ENCODE measurements at regions not wholly inside any gene's neighbourhood (a gene's known extent, or its start where the extent isn't known, plus 50 kb on each side); places are given as distances from the start of the nearest gene placed in this dataset.

GRCh38 chr9:14961372-14962068 is 51.3 kb upstream of the FREM1 start:
- no peak overlapping the region for H2BK12ac ChIP-seq (ENCODE audit: low read depth, low read length)
- no peak overlapping the region for H3K56ac ChIP-seq (replicated peaks; ENCODE audit: insufficient read length, low read depth, low read length)
- H3K14ac ChIP-seq (ENCODE audit: insufficient read length), result no peak overlapping the region
- H3K4me1 ChIP-seq (replicated peaks in 1 of 4; ENCODE audit: control insufficient read depth in 3 of 4, insufficient read depth in 4 of 4, low read length in 3 of 4), result no peaks in the 10 kb centered on the region; a peak in 1 of 7 replicates
- no peaks in the 10 kb centered on the region for H3K79me1 ChIP-seq (ENCODE audit: low read depth, low read length)
- no peak overlapping the region for H3K4me3 ChIP-seq (ENCODE audit: extremely low read depth in 1 of 4, insufficient read depth in 2 of 4, low read depth in 3 of 4, low read length in 4 of 4)
- H2BK5ac ChIP-seq (ENCODE audit: low read depth, low read length), result no peak overlapping the region
- H3K27me3 ChIP-seq (replicated peaks in 1 of 4; ENCODE audit: control insufficient read depth in 3 of 4, extremely low read depth in 1 of 4, insufficient read depth in 3 of 4, low read length in 3 of 4), result no peaks in the 10 kb centered on the region
- no peak overlapping the region for H2AFZ ChIP-seq (ENCODE audit: low read length)
- H2BK15ac ChIP-seq (ENCODE audit: low read length), result no peak overlapping the region
- H3K36me3 ChIP-seq (ENCODE audit: control insufficient read depth in 2 of 4, insufficient read depth in 4 of 4, low read length in 3 of 4), result no peaks in the 10 kb centered on the region
- no peaks in the 10 kb centered on the region for H4K20me1 ChIP-seq (replicated peaks in 1 of 2; ENCODE audit: control insufficient read depth in 1 of 2, insufficient read depth in 2 of 2, low read length in 2 of 2)
- H2BK120ac ChIP-seq (replicated peaks; ENCODE audit: low read depth, low read length), result no peak overlapping the region
- H3K9me3 ChIP-seq (ENCODE audit: insufficient read depth in 2 of 2, low read depth in 1 of 2, low read length in 1 of 2), result no peaks in the 10 kb centered on the region
- no peak overlapping the region for H3K9ac ChIP-seq (replicated peaks in 1 of 4; ENCODE audit: extremely low read depth in 1 of 4, low read depth in 3 of 4, low read length in 3 of 4)
- no peak for FAIRE-seq
- no peaks in the 10 kb centered on the region for H3K79me2 ChIP-seq (ENCODE audit: control insufficient read depth in 1 of 2, insufficient read depth in 2 of 2, low read length in 2 of 2)
- no peak overlapping the region for H4K5ac ChIP-seq (ENCODE audit: insufficient read length, low read depth, low read length)
- WGBS, 2 experiments (ENCODE audit: extremely low coverage in 1 of 2, insufficient coverage in 1 of 2, insufficient read length in 1 of 2, insufficient replicate concordance in 2 of 2, low coverage in 1 of 2, low lambda C conversion rate in 2 of 2, missing lambda C conversion rate in 1 of 2), result 88% methylated on average over 6 of the region's 6 CpGs; no CpG with 5 or more reads in 1 of the 2 experiments
- H2BK20ac ChIP-seq (ENCODE audit: low read length), result no peak overlapping the region
- ChIA-PET CTCF (ENCODE audit: partially characterized antibody) (no interaction called here), POLR2A (ENCODE audit: partially characterized antibody) (no interaction called here)
- DNase-seq (ENCODE audit: low read depth in 1 of 2, low spot score in 2 of 2), result no peak
- H3K23ac ChIP-seq (ENCODE audit: insufficient read length), result no peak overlapping the region
- H3K18ac ChIP-seq (ENCODE audit: extremely low read depth, low read length), result no peak overlapping the region
- H4K91ac ChIP-seq (replicated peaks; ENCODE audit: insufficient read length, low read length), result no peak overlapping the region
- H2AK5ac ChIP-seq (ENCODE audit: low read depth, low read length), result no peak overlapping the region
- no peak overlapping the region for H4K8ac ChIP-seq (ENCODE audit: extremely low read depth, insufficient read depth, low read length)
- no peak overlapping the region for H3K4me2 ChIP-seq (ENCODE audit: insufficient read depth in 1 of 2, low read depth in 2 of 2, low read length in 2 of 2)
- no peak overlapping the region for H3K4ac ChIP-seq (replicated peaks; ENCODE audit: insufficient read length, low read depth, low read length)
- H3K23me2 ChIP-seq (ENCODE audit: low read depth, low read length), result peaks cover 2% of the 10 kb centered on the region; the same call in 1 of the 2 replicates
- H3K27ac ChIP-seq (ENCODE audit: low read depth, low read length), result no peak overlapping the region
- no peak for TF ChIP-seq GABPA (IDR thresholded peaks at IDR 0.05; ENCODE audit: borderline replicate concordance, insufficient read depth, low read length)
- TF ChIP-seq POLR2A (IDR thresholded peaks at IDR 0.05; ENCODE audit: control extremely low read depth in 1 of 2, low read depth in 2 of 2, low read length in 2 of 2), result no peak
- TF ChIP-seq ZNF274 (IDR thresholded peaks at IDR 0.05; ENCODE audit: borderline replicate concordance, extremely low read depth, low read length), result no peak
- no peak for TF ChIP-seq SP4 (IDR thresholded peaks at IDR 0.05; ENCODE audit: low read length)
- no peak for TF ChIP-seq TAF1 (IDR thresholded peaks at IDR 0.05; ENCODE audit: low read depth, low read length)
- no peak for TF ChIP-seq HDAC6 (IDR thresholded peaks at IDR 0.05; ENCODE audit: low read depth, low read length)
- no peak for TF ChIP-seq CREB1 (IDR thresholded peaks at IDR 0.05)
- TF ChIP-seq HDAC2 (IDR thresholded peaks at IDR 0.05; ENCODE audit: borderline replicate concordance in 1 of 2, low read depth in 2 of 2, low read length in 2 of 2), result no peak
- TF ChIP-seq EZH2 (IDR thresholded peaks at IDR 0.05; ENCODE audit: low read depth, low read length, severe bottlenecking), result no peak
- no peak for TF ChIP-seq ATF2 (IDR thresholded peaks at IDR 0.05; ENCODE audit: low read length)
- no peak for TF ChIP-seq MAFK (IDR thresholded peaks at IDR 0.05; ENCODE audit: low read depth, low read length)
- no peak for TF ChIP-seq BACH1 (IDR thresholded peaks at IDR 0.05; ENCODE audit: low read length)
